DLD1 (cell line): ENCODE measurements at regions not wholly inside any gene's neighbourhood (a gene's known extent, or its start where the extent isn't known, plus 50 kb on each side); places are given as distances from the start of the nearest gene placed in this dataset.
"Not testable (repeated sequence)": the region's sequence is repeated elsewhere in the genome, so short reads cannot be mapped to it uniquely, and the experiment has no call there.

Source experiments
- in situ Hi-C: cut with HindIII; loops from 2 replicates; pipeline ENCODE4 v1.10.0; 2017; ENCODE audit warnings: low sequenced_read_pairs

DNA sequence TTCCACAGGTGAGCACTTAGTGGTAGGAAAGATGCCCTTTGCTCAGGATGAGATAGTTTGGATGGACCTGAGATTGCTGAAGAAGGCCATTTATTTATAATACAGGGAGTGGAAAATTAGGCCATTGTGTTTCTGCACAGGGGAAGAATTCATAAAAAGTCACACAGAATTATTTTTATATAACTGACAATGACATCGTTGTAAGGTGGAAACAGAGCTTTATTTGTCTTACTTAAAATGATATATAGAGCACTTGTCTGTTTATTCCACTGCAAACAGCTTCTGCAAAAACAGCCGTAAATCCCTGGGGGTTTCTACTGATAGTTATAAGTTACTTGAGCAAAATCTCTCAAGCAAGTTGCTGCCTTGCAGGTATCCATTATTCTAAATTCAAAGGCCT lies 158.1 kb upstream of the ZNF521 start:
- in situ Hi-C loops, result no loop called here

- in situ Hi-C loops, result no loop called here
Measured at GRCh38 chr18:25503567-25504081, 151.7 kb upstream of the ZNF521 start.

- in situ Hi-C loops, result no loop called here
Measured at GRCh38 chr18:25497151-25497794, 145.3 kb upstream of the ZNF521 start.

DNA sequence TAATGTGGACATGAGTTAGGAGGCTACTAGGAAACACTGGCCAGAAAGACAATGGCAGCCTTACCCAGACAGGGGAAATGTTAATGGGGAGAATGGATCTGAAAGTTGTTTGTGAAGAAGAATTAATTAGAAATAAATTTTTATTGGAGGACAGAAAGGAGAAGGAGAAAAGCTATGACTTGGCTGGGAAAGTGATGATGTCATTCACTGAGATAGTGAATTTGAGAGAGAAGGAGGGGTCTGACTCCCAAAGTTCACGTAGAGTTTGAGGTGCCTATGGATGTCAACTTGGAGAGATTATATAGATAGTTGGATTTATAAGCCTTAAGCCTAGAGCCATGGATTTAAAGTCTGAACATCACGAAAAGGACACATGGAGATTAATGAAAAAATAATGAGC lies 144.6 kb upstream of the ZNF521 start:
- in situ Hi-C loops, result no loop called here

DNA sequence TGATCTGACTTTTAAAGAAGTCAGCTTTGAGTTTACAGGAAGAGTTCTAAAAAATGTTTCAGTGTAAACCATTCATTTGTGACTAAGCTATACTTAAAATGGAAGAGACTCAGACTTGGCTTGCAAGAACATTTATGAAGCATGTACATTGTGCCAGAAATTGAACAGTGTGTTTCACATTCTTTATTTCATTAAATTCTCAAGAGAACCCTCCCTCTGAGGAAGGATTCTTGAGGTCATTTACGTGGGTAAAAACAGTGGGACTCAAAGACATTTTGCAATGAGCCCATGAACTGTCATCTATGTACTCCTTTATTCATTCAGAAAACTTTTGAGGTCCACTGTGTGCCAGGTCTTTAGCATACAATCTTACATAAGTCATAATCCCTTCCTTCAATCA lies 143.6 kb upstream of the ZNF521 start:
- in situ Hi-C loops, result no loop called here

GRCh38 chr18:25494888-25495287 lies 142.9 kb upstream of the ZNF521 start:
- in situ Hi-C loops, result no loop called here

GRCh38 chr18:25493401-25493800 lies 141.4 kb upstream of the ZNF521 start:
- in situ Hi-C loops, result no loop called here

DNA sequence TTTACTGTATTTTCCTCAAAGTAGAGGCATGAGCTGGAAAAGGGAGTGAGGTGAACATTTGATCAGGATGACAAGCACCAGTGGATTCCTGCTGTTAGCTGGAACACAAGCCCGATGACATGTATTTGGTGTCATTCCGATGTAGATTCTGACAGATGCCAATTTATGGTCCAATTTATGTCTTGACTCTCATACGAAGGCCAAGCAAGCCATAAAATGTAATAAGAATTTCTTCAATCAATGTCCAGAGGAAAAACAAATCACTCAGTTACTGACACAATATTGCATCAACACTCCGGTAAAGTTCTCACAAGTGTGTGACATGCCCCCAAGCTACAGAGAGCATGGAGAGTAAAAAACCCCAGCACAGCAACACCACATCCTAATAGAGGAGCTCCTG lies 138.3 kb upstream of the ZNF521 start:
- in situ Hi-C loops, result no loop called here

GRCh38 chr18:25473008-25473407 lies 121.0 kb upstream of the ZNF521 start:
- in situ Hi-C loops, result no loop called here

DNA sequence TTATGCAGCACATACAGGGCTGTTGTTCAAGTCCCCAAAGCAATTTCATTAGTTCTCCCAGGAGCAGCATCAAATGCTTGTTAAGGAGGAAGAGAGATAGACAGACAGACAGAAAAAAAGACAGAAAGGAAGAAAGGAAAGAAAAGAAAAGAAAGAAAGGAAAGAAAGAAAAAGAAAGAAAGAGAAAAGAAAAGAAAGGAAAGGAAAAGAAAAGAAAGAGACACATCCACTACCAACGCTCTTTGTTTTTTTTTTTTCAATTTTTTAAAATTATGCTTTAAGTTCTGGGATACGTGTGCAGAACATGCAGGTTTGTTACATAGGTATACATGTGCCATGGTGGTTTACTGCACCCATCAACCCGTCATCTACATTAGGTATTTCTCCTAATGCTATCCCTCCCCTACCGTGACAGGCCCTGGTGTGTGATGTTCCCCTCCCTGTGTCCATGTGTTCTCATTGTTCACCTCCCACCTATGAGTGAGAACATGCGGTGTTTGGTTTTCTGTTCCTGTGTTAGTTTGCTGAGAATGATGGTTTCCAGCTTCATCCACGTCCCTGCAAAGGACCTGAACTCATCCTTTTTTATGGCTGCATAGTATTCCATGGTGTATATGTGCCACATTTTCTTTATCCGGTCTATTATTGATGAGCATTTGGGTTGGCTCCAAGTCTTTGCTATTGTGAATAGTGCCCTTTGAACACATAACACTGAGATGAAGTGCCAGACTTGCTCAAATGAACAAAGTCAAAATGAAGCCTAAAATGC lies 119.0 kb upstream of the ZNF521 start:
- in situ Hi-C loops, result not testable (repeated sequence)

DNA sequence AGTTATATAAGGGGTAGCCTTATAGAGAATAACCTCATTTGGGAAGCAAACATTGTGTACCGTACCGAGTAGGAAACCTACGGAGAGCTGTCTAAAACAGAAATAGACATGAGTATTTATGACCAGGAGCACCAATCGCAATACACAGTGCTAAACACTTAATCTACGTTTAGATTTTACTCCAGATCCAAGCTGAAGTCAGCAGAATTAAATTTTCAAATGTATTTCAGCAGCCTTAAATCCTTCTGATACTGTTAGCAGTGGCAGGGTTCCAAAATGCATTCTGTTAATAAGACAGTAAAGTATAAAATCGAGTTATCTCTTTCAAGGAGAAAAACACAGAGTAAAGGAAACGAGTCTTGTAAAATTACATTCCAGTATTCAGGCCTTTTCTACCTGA lies 118.1 kb upstream of the ZNF521 start:
- in situ Hi-C loops, result no loop called here

GRCh38 chr18:25469489-25469888 lies 117.5 kb upstream of the ZNF521 start:
- in situ Hi-C loops, result no loop called here

- in situ Hi-C loops, result no loop called here
Measured at GRCh38 chr18:25467226-25467987, 115.4 kb upstream of the ZNF521 start.

- in situ Hi-C loops, result no loop called here
Measured at GRCh38 chr18:25465152-25465732, 113.3 kb upstream of the ZNF521 start.

DNA sequence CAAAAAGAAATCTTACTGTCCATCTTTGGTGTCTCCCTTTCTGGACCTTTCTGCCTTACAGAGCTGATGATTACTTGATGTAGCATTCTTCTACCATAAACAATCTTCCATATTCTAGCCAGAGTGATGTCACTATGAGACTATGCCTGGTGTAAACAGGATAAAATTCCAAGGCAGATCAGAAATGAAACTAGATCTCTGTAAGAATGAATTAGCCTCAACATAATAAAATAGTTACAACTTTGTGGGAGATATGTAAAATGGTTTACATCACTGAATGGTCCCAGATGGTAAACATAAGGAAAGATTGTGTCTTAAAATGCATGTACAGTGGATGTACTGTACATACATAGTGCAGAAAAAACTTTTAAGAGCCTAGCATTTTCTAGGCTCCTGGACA lies 112.3 kb upstream of the ZNF521 start:
- in situ Hi-C loops, result no loop called here

DNA sequence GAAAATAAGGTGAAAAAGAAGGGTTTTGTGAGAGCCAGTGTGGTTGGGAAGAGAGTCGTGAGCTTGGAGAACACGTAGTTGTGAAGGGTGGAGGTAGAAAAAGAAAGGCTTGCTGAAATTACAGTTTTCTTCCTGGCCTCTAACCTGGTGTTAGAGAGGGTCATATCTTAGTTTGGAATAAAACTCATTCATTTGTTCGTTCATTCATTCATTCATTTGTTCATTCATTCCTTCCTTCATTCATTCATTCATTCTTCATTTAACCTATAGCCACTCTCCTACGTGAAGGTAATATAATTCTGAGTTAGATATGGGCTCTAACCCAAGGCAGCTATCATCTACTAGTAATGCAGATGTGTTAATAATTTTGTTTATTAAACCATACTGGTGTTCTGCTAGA lies 111.8 kb upstream of the ZNF521 start:
- in situ Hi-C loops, result no loop called here

GRCh38 chr18:25459814-25460213 lies 107.8 kb upstream of the ZNF521 start:
- in situ Hi-C loops, result no loop called here

DNA sequence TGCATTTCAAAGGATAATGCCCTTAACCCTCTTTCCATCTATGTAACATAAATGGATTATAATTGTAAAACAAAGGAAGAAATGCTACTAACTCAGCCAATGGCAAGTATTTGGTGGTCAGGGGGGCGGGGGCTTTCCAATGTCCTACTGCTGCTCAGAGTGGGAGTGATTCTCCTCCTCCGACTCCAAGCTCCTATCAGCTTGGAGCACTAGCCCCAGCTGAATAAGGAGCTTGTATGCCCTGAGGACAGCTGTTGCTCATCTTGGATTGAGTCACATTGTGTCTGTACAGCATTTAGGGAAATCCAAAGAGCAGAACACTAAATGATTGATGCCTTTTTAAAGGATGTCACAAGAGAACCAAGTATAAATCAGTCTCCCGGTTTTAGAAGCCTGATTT lies 105.6 kb upstream of the ZNF521 start:
- in situ Hi-C loops, result no loop called here

DNA sequence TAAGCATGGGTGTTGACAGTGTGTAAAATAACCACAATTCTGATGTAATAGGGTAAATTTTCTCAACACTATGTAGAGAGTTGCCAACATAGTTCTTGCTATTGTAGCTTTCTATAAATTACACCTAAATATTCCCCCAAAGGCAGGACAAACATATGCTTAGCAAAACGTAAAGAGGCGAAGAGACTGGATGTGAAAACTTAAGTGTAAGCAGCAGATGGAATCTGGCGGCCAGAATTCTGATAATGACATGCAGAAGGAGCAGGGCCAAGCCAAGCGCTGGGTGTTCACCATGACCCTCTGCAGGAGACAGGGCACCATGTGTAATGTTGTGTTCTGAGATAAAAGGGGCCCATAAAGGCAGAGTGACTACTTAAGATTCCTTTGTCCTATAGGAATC lies 105.2 kb upstream of the ZNF521 start:
- in situ Hi-C loops, result no loop called here

DNA sequence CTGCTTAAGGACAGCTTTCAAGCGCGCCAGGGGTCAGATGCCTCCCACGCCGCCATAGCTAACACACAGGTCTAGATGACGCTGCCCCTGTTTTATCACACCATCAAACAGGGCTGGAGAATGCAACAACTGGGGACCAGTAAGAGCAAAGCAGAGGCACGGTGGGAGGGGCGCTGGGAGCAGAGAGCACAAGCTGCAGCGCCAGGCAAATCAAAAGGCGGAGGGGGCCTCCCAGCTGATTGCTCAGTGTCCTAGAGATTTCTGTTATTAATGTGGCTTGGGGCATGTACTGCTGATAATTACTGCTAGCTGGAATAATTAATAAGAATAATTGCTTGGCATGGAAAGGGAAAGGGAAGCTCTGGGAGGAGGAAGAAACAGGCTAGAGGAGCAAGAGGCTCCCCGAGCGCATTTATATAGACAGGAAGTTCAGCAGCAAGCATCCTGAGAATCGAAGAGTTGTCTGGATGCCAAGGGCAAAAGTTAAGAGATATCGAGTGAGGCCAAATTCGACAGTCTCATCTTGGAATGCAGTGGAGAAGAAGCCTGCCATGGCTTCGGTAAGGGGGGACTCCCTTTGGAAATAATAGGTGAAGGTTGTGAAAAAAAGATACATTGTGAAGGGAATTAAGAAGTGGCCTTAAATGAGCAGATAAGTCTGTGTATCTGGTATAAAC lies 104.5 kb upstream of the ZNF521 start:
- in situ Hi-C loops, result no loop called here

DNA sequence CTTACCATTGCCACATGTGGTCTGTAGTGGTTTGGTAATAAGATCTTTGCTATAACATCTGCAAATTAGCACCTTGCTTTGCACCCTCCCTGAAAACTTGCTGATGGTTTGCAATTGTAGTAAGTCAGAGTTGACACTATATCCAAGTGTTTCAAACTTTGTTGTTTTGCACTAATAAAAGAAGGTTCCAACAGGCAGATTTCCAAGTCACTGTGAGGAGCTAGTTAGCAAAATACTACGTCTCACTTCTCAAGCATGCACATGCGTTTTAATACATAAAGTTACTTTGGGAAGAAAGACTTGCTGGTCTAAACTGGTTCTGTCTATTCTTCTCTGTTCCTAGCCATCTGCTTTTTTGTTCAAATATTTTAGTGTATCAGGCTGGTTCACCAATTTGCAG lies 103.7 kb upstream of the ZNF521 start:
- in situ Hi-C loops, result no loop called here
